Heart left ventricle (tissue), 13 donors: ENCODE measurements at regions not wholly inside any gene's neighbourhood (a gene's known extent, or its start where the extent isn't known, plus 50 kb on each side); places are given as distances from the start of the nearest gene placed in this dataset.
"Not testable (repeated sequence)": the region's sequence is repeated elsewhere in the genome, so short reads cannot be mapped to it uniquely, and the experiment has no call there.

ENCODE experiments used
- CTCF ChIP-seq, 12 donors: fragments of 200-600 bp; sonication (generic) in 4 of 12; IDR thresholded peaks; one replicate each; pipeline versions ENCODE4 v1.5.0 to v1.8.0; 2018 to 2022; ENCODE audit warnings: antibody characterized with exemption in 12 of 12, mild to moderate bottlenecking in 5 of 12
- POLR2A ChIP-seq, 2 donors: fragments of 450-650 bp; IDR thresholded peaks; one replicate each; pipeline ENCODE4 v1.6.1; 2017; ENCODE audit warnings: antibody characterized with exemption in 2 of 2, mild to moderate bottlenecking in 2 of 2, moderate library complexity in 2 of 2
- donor health status: ischemic (EF 13 %, LVEDD 7.1; RV severe dilation, severe dysfunction).
- donor health status: DM: no; HTN: yes; CAD: no.
- donor health status: DM: no; HTN: no; CAD: no.
- donor health status: ischemic (EF 25% LVEDD 6.9; RV normal size, moderate dysfunction).
- donor health status: ischemic (EF 25% LVEDD 5.7; RV mildly dilated, moderate dysfunction).
- donor health status: ischemic (EF 35%, LVEDD 5.7; RV mildly dilated, moderate dysfunction).
- donor health status: nonischemic (EF 11% LVEDD 7.7; RV severe dilation, severe dysfunction).
- donor health status: DM: yes; HTN: yes; CAD: no.
- donor health status: PGD.
- donor health status: ischemic (EF 29% LVEDD 5.4; RV normal size, mild dysfunction).
- donor health status: nonischemic (EF 23%, LVEDD 6.1; RV moderate dilation, normal function).

GRCh38 chr5:34108897-34109296 is 65.9 kb upstream of the C1QTNF3 start:
- TF ChIP-seq CTCF, POLR2A (IDR thresholded peaks at IDR 0.05): not testable (repeated sequence)
